ENCODE measurements at regions not wholly inside any gene's neighbourhood (a gene's known extent, or its start where the extent isn't known, plus 50 kb on each side); places are given as distances from the start of the nearest gene placed in this dataset.

GRCh38 chr7:116347151-116347832 lies 137.0 kb downstream of the TES start:
- TF ChIP-seq CTCF (IDR thresholded peaks at IDR 0.05) (no peak), POLR2A (IDR thresholded peaks at IDR 0.05) (no peak), POLR2AphosphoS5 (IDR thresholded peaks at IDR 0.05) (no peak), EP300 (IDR thresholded peaks at IDR 0.05) (no peak)
